AG04450 (cell line): ENCODE measurements at regions not wholly inside any gene's neighbourhood (a gene's known extent, or its start where the extent isn't known, plus 50 kb on each side); places are given as distances from the start of the nearest gene placed in this dataset.

Source experiments
- CTCF ChIA-PET: fragments of 300-600, 350-600 bp; formaldehyde crosslinking; extraction: SDS; loops from one replicate; lab custom pipeline; 2022; ENCODE audit warnings: antibody characterized with exemption, inconsistent platforms; lab: Charles Lee
- POLR2A ChIA-PET: fragments of 350-600 bp; formaldehyde crosslinking; extraction: SDS; loops from one replicate; lab custom pipeline; 2021; ENCODE audit warnings: antibody characterized with exemption, inconsistent platforms; lab: Yijun Ruan, JAX
- DNase-seq: peaks from one replicate; pipeline ENCODE4 v3.0.0-alpha.2; 2011; ENCODE audit warnings: low read depth, low spot score
- H3K27ac ChIP-seq: one replicate; pipeline ENCODE4 v1.5.1; 2012; ENCODE audit warnings: low read depth, low read length, control low read depth
- H3K27me3 ChIP-seq: one replicate; pipeline ENCODE4 v1.6.0; 2012; ENCODE audit warnings: low read length; ENCODE audit not compliant: control insufficient read depth, insufficient read depth
- H3K4me3 ChIP-seq: 2 replicates; pipeline ENCODE4 v1.5.1; 2011; ENCODE audit warnings: mild to moderate bottlenecking, low read depth, low read length, control low read depth
- H3K9me3 ChIP-seq: 2 replicates; pipeline ENCODE4 v1.5.1; 2012; ENCODE audit warnings: low read length; ENCODE audit not compliant: control insufficient read depth, insufficient read depth
- CTCF ChIP-seq: IDR thresholded peaks from 2 replicates; pipeline ENCODE4 v1.5.1; 2011; ENCODE audit warnings: low read depth, low read length, control low read depth, inconsistent platforms

DNA sequence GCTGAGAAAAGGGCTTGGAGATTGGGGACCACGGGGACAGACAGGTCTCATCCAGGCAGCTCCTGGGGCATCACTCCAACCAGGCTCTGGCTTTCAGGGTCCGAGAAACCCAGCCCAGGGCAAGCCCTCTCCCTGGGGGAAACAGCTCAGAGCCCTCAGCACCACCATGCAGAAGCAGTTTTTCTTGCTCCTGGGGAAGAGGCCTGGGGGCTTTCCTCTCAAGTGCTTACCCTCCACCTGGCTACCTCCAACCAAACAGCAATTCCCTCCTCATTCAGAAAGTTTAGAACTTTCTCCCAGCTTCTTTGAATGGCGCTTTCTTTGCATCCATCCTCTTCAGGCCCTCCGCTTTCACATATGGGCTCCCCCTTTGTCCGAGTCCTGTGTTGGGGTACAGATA, 110.4 kb upstream of the PHACTR3 start:
- Histone ChIP-seq H3K27ac (no peak overlapping the region), H3K4me3 (no peak overlapping the region), H3K9me3 (no peaks in the 10 kb centered on the region), H3K27me3 (no peaks in the 10 kb centered on the region)
- no peak for DNase-seq
- ChIA-PET CTCF (interaction anchor here (1.3 kb wide), 1 partner anchor 430 kb away, joined by 3 read pairs; no protein-coding TSS in a partner anchor), POLR2A (no interaction called here)
- no peak for TF ChIP-seq CTCF

GRCh38 chr20:59495166-59495565, 109.2 kb upstream of the PHACTR3 start:
- CTCF ChIA-PET: interaction anchor here (0.7 to 2.5 kb wide), 19 partner anchors 8 to 628 kb away, joined by 3 to 23 read pairs (median 5); no protein-coding TSS in a partner anchor
- H3K4me3 ChIP-seq: no peak overlapping the region
- no peaks in the 10 kb centered on the region for H3K27me3 ChIP-seq
- no peak for TF ChIP-seq CTCF
- DNase-seq: no peak
- no peak overlapping the region for H3K27ac ChIP-seq
- POLR2A ChIA-PET: no interaction called here
- H3K9me3 ChIP-seq: no peaks in the 10 kb centered on the region

DNA sequence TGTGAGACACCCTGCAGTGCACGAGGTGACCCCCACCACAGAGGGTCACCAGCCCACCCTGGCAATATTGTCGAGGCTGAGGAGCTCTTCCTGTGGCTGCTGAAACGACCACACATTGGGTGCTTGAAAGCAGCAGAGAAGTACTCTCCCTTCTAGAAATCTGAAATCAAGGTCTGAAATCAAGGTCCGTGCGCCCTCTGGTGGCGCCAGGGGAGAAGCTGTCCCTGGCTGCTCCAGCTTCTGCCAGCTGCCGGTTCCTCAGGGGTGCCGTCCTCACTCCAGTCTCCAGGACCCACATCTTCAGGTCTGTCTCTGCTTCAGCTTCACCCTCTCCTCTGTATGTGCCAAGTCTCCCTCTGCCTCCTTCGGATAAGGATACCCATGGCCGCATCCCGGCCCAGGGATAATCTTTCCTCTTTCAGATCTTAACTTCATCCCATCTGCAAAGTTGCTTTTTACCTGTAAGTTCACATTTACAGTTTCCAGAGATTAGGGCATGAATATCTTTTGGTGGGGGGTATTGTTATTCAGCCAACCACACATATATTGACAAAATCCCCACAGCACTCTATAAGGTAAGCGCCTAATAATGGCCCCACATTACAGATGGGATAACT, 108.3 kb upstream of the PHACTR3 start:
- POLR2A ChIA-PET: no interaction called here
- Histone ChIP-seq H3K9me3 (no peaks in the 10 kb centered on the region), H3K27ac (no peak overlapping the region), H3K27me3 (no peaks in the 10 kb centered on the region), H3K4me3 (no peak overlapping the region)
- DNase-seq: peak; percentile 18
- peak; percentile 89 for TF ChIP-seq CTCF
- CTCF ChIA-PET: interaction anchor here (0.6 to 2.5 kb wide), 23 partner anchors 9 to 629 kb away, joined by 3 to 23 read pairs (median 4); no protein-coding TSS in a partner anchor

- TF ChIP-seq CTCF: no peak
- POLR2A ChIA-PET: no interaction called here
- CTCF ChIA-PET: no interaction called here
Measured at GRCh38 chr20:59498291-59498690, 106.0 kb upstream of the PHACTR3 start.

GRCh38 chr20:59499863-59500262, 104.5 kb upstream of the PHACTR3 start:
- no peak for DNase-seq
- Histone ChIP-seq H3K27ac (no peak overlapping the region), H3K9me3 (no peaks in the 10 kb centered on the region), H3K4me3 (no peak overlapping the region), H3K27me3 (no peaks in the 10 kb centered on the region)
- no peak for TF ChIP-seq CTCF
- POLR2A ChIA-PET: no interaction called here
- CTCF ChIA-PET: interaction anchor here (1.1 to 1.5 kb wide), 2 partner anchors 9 to 630 kb away, joined by 3 to 6 read pairs; no protein-coding TSS in a partner anchor

More at GRCh38 chr20:59498291-59498690, 106.0 kb upstream of the PHACTR3 start:
- H3K9me3 ChIP-seq: no peaks in the 10 kb centered on the region
- no peak overlapping the region for H3K4me3 ChIP-seq
- no peaks in the 10 kb centered on the region for H3K27me3 ChIP-seq
- H3K27ac ChIP-seq: no peak overlapping the region
- no peak for DNase-seq
